Inflammatory macrophage treated with lipopolysaccharide for 1 hour (primary cell): ENCODE measurements at regions not wholly inside any gene's neighbourhood (a gene's known extent, or its start where the extent isn't known, plus 50 kb on each side); places are given as distances from the start of the nearest gene placed in this dataset.
"Not testable (repeated sequence)": the region's sequence is repeated elsewhere in the genome, so short reads cannot be mapped to it uniquely, and the experiment has no call there.

ENCODE experiments used
- DNase-seq, 2 donors: peaks; one replicate each; pipeline ENCODE4 v3.0.0-alpha.2; 2020 to 2022

- DNase-seq, result no peak
These were observed 386.6 kb upstream of the CLINT1 start for GRCh38 chr5:158245513-158245912.

GRCh38 chr5:158244882-158245281, 385.9 kb upstream of the CLINT1 start:
- no peak for DNase-seq

- no peak for DNase-seq
These were observed 377.8 kb upstream of the CLINT1 start for GRCh38 chr5:158236511-158237335.

GRCh38 chr5:158235159-158235547, 376.2 kb upstream of the CLINT1 start:
- no peak for DNase-seq

- DNase-seq, result peak; percentile 9 to 12
These were observed 375.6 kb upstream of the CLINT1 start for GRCh38 chr5:158234323-158235158.

- peak in 1 of 2 donors; percentile 22 for DNase-seq
These were observed 374.9 kb upstream of the CLINT1 start for GRCh38 chr5:158233735-158234322.

- DNase-seq, result not testable (repeated sequence)
These were observed 368.4 kb upstream of the CLINT1 start for GRCh38 chr5:158227314-158227713.

GRCh38 chr5:158226496-158226895, 367.6 kb upstream of the CLINT1 start:
- DNase-seq, result no peak

GRCh38 chr5:158224253-158224652, 365.3 kb upstream of the CLINT1 start:
- peak; percentile 67 to 78 for DNase-seq

GRCh38 chr5:158223054-158223600, 364.2 kb upstream of the CLINT1 start:
- no peak for DNase-seq

- DNase-seq, result peak in 1 of 2 donors; percentile 22
These were observed 354.0 kb upstream of the CLINT1 start for GRCh38 chr5:158212917-158213316.

GRCh38 chr5:158212237-158212636, 353.3 kb upstream of the CLINT1 start:
- DNase-seq, result no peak

GRCh38 chr5:158209219-158209908, 350.4 kb upstream of the CLINT1 start:
- DNase-seq, result peak; percentile 12 to 15

- DNase-seq, result no peak
These were observed 348.8 kb upstream of the CLINT1 start for GRCh38 chr5:158207733-158208132.

GRCh38 chr5:158205992-158206391, 347.0 kb upstream of the CLINT1 start:
- DNase-seq, result no peak

- no peak for DNase-seq
These were observed 344.3 kb upstream of the CLINT1 start for GRCh38 chr5:158203261-158203660.

- DNase-seq, result no peak
These were observed 343.9 kb upstream of the CLINT1 start for GRCh38 chr5:158202801-158203200.

GRCh38 chr5:158200619-158201018, 341.7 kb upstream of the CLINT1 start:
- DNase-seq, result no peak

GRCh38 chr5:158198636-158199035, 339.7 kb upstream of the CLINT1 start:
- DNase-seq, result no peak

GRCh38 chr5:158195416-158196210, 336.7 kb upstream of the CLINT1 start:
- no peak for DNase-seq

GRCh38 chr5:158194561-158194976, 335.6 kb upstream of the CLINT1 start:
- no peak for DNase-seq

- DNase-seq, result not testable (repeated sequence)
These were observed 334.4 kb upstream of the CLINT1 start for GRCh38 chr5:158193395-158193794.
